Left lung (tissue), 4 donors: ENCODE measurements at regions not wholly inside any gene's neighbourhood (a gene's known extent, or its start where the extent isn't known, plus 50 kb on each side); places are given as distances from the start of the nearest gene placed in this dataset.

Source experiments
- ATAC-seq: fragments of 200-7000 bp; cut with Tn5 transposase; one replicate; pipeline ENCODE4 v1.9.1; 2020; ENCODE audit warnings: moderate library complexity
- DNase-seq, 4 donors: peaks; one replicate each; pipeline ENCODE4 v3.0.0-alpha.2; 2013 to 2020
- H3K27ac ChIP-seq, 2 donors: fragments of 200-600 bp; sonication (generic) in 1 of 2; one replicate each; pipeline versions ENCODE4 v1.5.0 to v1.8.0; 2020 to 2021
- H3K27me3 ChIP-seq, 2 donors: fragments of 200-600 bp; sonication (generic) in 1 of 2; one replicate each; pipeline versions ENCODE4 v1.5.0 to v1.8.0; 2020 to 2021
- H3K36me3 ChIP-seq, 2 donors: fragments of 200-600 bp; sonication (generic) in 1 of 2; one replicate each; pipeline versions ENCODE4 v1.5.0 to v1.8.0; 2020 to 2021
- H3K4me1 ChIP-seq, 2 donors: fragments of 200-600 bp; one replicate each; pipeline ENCODE4 v1.8.0; 2021
- H3K4me3 ChIP-seq, 2 donors: fragments of 200-600 bp; sonication (generic) in 1 of 2; one replicate each; pipeline versions ENCODE4 v1.5.0 to v1.8.0; 2020 to 2021; ENCODE audit warnings: mild to moderate bottlenecking in 1 of 2
- H3K9me3 ChIP-seq, 2 donors: fragments of 200-600 bp; sonication (generic) in 1 of 2; one replicate each; pipeline versions ENCODE4 v1.5.0 to v1.8.0; 2020 to 2021
- CTCF ChIP-seq, 2 donors: fragments of 200-600 bp; sonication (generic) in 1 of 2; IDR thresholded peaks; one replicate each; pipeline versions ENCODE4 v1.5.0 to v1.8.0; 2021; ENCODE audit warnings: antibody characterized with exemption in 2 of 2
- intact Hi-C, 2 donors: fragments of 100-400 bp; cut with DNase I; formaldehyde crosslinking; loops; one replicate each; pipeline versions ENCODE4 v1.11.2 to v1.14.2; 2022
- donor health status: DM: no; HTN: yes; CAD: no.
- donor health status: DM: no; HTN: no; CAD: no.

- H3K4me1 ChIP-seq = no peaks in the 10 kb centered on the region
- no peak for ATAC-seq
- no peak overlapping the region for H3K4me3 ChIP-seq
- TF ChIP-seq CTCF (IDR thresholded peaks at IDR 0.05) = no peak
- H3K9me3 ChIP-seq = no peaks in the 10 kb centered on the region
- no peaks in the 10 kb centered on the region for H3K27me3 ChIP-seq
- H3K36me3 ChIP-seq = no peaks in the 10 kb centered on the region
- no peak for DNase-seq
- intact Hi-C loops = no loop called here
- H3K27ac ChIP-seq = no peak overlapping the region
These were observed 451.5 kb upstream of the FAT3 start for GRCh38 chr11:91773090-91773489.

DNA sequence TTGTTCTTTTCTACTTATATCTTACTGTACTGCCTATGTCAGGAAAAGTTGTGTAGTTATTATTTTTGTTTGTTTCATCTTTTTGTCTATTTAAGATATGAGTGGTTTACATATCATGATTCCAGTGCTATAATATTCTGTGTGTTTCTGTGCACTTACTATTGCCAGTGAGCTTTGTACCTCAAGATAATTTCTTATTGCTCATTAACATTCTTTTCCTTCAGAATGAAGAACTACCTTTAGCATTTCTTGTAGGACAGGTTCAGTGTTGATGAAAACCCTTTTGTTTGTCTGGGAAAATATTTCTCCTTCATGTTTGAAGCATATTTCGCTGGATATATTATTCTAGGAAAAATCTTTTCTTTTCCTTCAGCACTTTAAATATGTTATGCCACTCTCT lies 452.7 kb upstream of the FAT3 start:
- Histone ChIP-seq H3K27ac (no peak overlapping the region), H3K9me3 (no peaks in the 10 kb centered on the region), H3K36me3 (no peaks in the 10 kb centered on the region), H3K4me1 (no peaks in the 10 kb centered on the region), H3K27me3 (no peaks in the 10 kb centered on the region), H3K4me3 (no peak overlapping the region)
- TF ChIP-seq CTCF (IDR thresholded peaks at IDR 0.05) = no peak
- intact Hi-C loops = no loop called here
- DNase-seq (no peak), ATAC-seq (no peak)

DNA sequence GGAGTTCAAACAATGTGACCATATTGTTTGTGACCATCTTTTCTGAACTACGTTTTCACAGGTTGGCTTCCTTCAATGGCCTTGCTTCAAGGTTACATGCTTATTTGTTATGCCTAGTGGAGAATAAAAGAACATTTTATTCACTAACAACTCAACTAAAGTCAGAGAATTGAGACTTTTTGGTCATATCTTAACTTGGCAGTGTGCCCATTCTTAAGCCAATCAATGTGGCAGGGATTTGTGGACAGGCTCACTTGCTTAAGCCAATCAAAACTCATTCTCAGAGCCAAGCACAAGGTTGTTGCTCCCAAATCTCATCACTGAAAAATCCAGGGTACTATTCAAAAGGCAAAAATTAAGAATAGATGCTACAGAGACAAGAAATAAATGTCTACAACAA lies 455.8 kb upstream of the FAT3 start:
- Histone ChIP-seq H3K4me1 (no peaks in the 10 kb centered on the region), H3K27me3 (no peaks in the 10 kb centered on the region), H3K36me3 (no peaks in the 10 kb centered on the region), H3K4me3 (no peak overlapping the region), H3K9me3 (no peaks in the 10 kb centered on the region), H3K27ac (no peak overlapping the region)
- DNase-seq (no peak), ATAC-seq (no peak)
- intact Hi-C loops = no loop called here
- TF ChIP-seq CTCF (IDR thresholded peaks at IDR 0.05) = no peak

DNA sequence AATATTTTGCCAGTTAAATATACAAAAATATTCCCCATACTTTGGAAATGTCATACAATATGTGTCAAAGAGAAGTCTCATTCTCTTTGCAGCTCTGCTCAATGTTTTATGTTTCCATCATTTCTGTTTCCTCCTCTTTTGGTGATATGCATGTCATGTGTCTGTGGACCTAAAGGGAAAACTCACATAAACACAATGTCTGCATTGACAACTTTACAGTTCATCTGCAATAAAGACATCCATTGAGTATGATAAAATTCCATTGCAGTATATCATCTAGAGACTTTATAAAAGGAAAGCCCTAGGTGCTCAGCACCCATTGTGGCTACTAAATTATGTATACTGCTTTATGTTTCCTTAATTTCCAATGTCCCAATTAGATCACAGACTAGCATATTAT lies 461.3 kb upstream of the FAT3 start:
- Histone ChIP-seq H3K4me3 (no peak overlapping the region), H3K36me3 (no peaks in the 10 kb centered on the region), H3K27ac (no peak overlapping the region), H3K27me3 (no peaks in the 10 kb centered on the region), H3K4me1 (no peaks in the 10 kb centered on the region), H3K9me3 (no peaks in the 10 kb centered on the region)
- no peak for TF ChIP-seq CTCF (IDR thresholded peaks at IDR 0.05)
- no peak for DNase-seq
- intact Hi-C loops = no loop called here
- no peak for ATAC-seq

DNA sequence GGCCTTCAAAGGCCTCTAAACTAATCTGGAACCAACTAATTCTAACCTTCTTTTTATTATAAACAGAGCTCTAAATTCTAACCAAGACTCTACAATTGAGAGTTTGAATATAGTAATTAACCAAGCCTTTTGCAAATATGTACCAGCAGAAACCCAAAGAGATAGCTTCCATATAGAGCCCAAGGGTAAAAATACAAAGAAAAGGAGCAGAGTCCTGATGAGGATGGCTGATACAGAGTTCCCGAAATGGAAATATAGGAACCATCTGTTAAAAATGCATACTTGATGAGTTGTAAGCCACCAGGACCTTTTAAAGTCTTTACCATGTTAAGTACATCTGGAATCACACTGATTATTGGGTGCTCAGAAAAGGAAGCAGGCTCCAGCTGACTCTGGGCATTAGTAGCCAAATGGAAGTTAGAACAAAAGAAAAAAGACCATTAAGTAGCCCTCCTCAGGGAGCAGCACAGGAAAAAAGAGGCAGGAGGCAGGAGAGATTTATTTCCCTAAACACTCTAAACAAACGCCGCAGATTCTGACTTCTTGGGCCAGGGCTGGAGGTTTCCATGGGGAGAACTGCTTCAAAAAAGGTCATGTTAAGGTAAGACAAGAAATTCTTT lies 463.1 kb upstream of the FAT3 start:
- Histone ChIP-seq H3K4me3 (no peak overlapping the region), H3K4me1 (no peaks in the 10 kb centered on the region), H3K36me3 (no peaks in the 10 kb centered on the region), H3K27ac (no peak overlapping the region), H3K9me3 (no peaks in the 10 kb centered on the region), H3K27me3 (no peaks in the 10 kb centered on the region)
- intact Hi-C loops = no loop called here
- ATAC-seq = no peak
- TF ChIP-seq CTCF (IDR thresholded peaks at IDR 0.05) = no peak
- DNase-seq = no peak
